WERI-Rb-1 (cell line): ENCODE measurements at regions not wholly inside any gene's neighbourhood (a gene's known extent, or its start where the extent isn't known, plus 50 kb on each side); places are given as distances from the start of the nearest gene placed in this dataset.

ENCODE experiments used
- DNase-seq: peaks from one replicate; pipeline ENCODE4 v3.0.0-alpha.2; 2020
- H3K27ac ChIP-seq: fragments of 250-450 bp; sonication (Bioruptor Pico); 2 replicates; pipeline ENCODE4 v1.5.1; 2020; ENCODE audit warnings: mild to moderate bottlenecking, moderate library complexity
- H3K27me3 ChIP-seq: fragments of 250-450 bp; sonication (Bioruptor Pico); 2 replicates; pipeline ENCODE4 v1.5.1; 2021; ENCODE audit warnings: mild to moderate bottlenecking, low read depth, moderate library complexity; ENCODE audit not compliant: insufficient read depth, severe bottlenecking
- H3K36me3 ChIP-seq: fragments of 250-450 bp; sonication (Bioruptor Pico); 2 replicates; pipeline ENCODE4 v1.5.1; 2020; ENCODE audit warnings: mild to moderate bottlenecking, moderate library complexity
- H3K4me3 ChIP-seq: 2 replicates; pipeline ENCODE4 v1.5.1; 2011; ENCODE audit warnings: low read depth, mild to moderate bottlenecking, control low read depth, low read length
- H3K9me3 ChIP-seq: fragments of 250-450 bp; sonication (Bioruptor Pico); 2 replicates; pipeline ENCODE4 v1.5.1; 2021; ENCODE audit warnings: mild to moderate bottlenecking, moderate library complexity; ENCODE audit not compliant: severe bottlenecking
- TF ChIP-seq, protein P1 (sequence below): IDR thresholded peaks from 2 replicates; pipeline ENCODE4 v1.5.1; 2011; ENCODE audit warnings: low read depth, mild to moderate bottlenecking, control low read depth, inconsistent platforms, low read length

- Histone ChIP-seq H3K4me3 (no peak overlapping the region), H3K27me3 (no peaks in the 10 kb centered on the region), H3K36me3 (no peaks in the 10 kb centered on the region), H3K9me3 (no peaks in the 10 kb centered on the region), H3K27ac (no peak overlapping the region)
- TF ChIP-seq, protein P1, sequence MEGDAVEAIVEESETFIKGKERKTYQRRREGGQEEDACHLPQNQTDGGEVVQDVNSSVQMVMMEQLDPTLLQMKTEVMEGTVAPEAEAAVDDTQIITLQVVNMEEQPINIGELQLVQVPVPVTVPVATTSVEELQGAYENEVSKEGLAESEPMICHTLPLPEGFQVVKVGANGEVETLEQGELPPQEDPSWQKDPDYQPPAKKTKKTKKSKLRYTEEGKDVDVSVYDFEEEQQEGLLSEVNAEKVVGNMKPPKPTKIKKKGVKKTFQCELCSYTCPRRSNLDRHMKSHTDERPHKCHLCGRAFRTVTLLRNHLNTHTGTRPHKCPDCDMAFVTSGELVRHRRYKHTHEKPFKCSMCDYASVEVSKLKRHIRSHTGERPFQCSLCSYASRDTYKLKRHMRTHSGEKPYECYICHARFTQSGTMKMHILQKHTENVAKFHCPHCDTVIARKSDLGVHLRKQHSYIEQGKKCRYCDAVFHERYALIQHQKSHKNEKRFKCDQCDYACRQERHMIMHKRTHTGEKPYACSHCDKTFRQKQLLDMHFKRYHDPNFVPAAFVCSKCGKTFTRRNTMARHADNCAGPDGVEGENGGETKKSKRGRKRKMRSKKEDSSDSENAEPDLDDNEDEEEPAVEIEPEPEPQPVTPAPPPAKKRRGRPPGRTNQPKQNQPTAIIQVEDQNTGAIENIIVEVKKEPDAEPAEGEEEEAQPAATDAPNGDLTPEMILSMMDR: no peak
- DNase-seq: no peak
These were observed 74.1 kb upstream of the ELL2 start for GRCh38 chr5:96035796-96036195.

- H3K4me3 ChIP-seq: no peak overlapping the region
- no peaks in the 10 kb centered on the region for H3K27me3 ChIP-seq
- H3K27ac ChIP-seq: no peak overlapping the region
- no peaks in the 10 kb centered on the region for H3K9me3 ChIP-seq
- H3K36me3 ChIP-seq: no peaks in the 10 kb centered on the region
- TF ChIP-seq, protein P1: no peak
- no peak for DNase-seq
These were observed 71.5 kb upstream of the ELL2 start for GRCh38 chr5:96033116-96033515.

GRCh38 chr5:96031811-96032261 is 70.2 kb upstream of the ELL2 start:
- H3K36me3 ChIP-seq: no peaks in the 10 kb centered on the region
- no peak overlapping the region for H3K4me3 ChIP-seq
- TF ChIP-seq, protein P1: no peak
- H3K27me3 ChIP-seq: no peaks in the 10 kb centered on the region
- DNase-seq: no peak
- H3K9me3 ChIP-seq: no peaks in the 10 kb centered on the region
- H3K27ac ChIP-seq: no peak overlapping the region

- H3K36me3 ChIP-seq: no peaks in the 10 kb centered on the region
- no peak overlapping the region for H3K27ac ChIP-seq
- TF ChIP-seq, protein P1: no peak
- H3K4me3 ChIP-seq: no peak overlapping the region
- H3K9me3 ChIP-seq: no peaks in the 10 kb centered on the region
- no peak for DNase-seq
- no peaks in the 10 kb centered on the region for H3K27me3 ChIP-seq
These were observed 69.5 kb upstream of the ELL2 start for GRCh38 chr5:96031180-96031579.

DNA sequence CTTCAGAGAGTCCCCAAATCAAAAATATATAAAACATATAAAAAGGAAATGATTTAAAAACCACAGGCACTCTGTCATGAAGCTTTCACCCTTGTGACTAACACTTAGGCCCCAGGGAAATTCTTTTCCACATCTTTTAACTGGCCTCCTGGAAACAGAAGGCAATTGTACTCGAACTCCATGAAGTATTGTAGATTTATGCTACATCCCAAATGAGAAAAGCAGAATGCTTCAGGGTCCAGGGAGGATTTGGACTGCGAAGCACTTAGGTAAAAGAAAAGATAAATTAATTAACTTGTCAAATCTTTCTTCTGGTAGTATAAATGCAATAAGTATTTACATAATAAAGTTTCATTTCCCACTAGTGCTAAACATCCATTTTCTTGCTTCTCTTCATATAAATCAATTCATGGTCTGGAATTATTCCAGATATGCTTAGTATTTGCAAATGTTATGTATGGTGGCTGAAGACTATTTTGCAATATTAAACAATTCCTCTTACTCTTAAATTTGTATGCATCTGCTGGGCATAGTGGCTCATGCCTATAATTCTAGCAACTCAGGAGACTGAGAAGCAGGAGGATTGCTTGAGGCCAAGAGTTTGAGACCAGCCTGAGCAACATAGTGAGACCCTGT is 64.9 kb upstream of the ELL2 start:
- no peak overlapping the region for H3K4me3 ChIP-seq
- no peaks in the 10 kb centered on the region for H3K27me3 ChIP-seq
- H3K36me3 ChIP-seq: no peaks in the 10 kb centered on the region
- TF ChIP-seq, protein P1: no peak
- no peaks in the 10 kb centered on the region for H3K9me3 ChIP-seq
- no peak overlapping the region for H3K27ac ChIP-seq
- DNase-seq: no peak
